ENCODE measurements at regions not wholly inside any gene's neighbourhood (a gene's known extent, or its start where the extent isn't known, plus 50 kb on each side); places are given as distances from the start of the nearest gene placed in this dataset.

DNA sequence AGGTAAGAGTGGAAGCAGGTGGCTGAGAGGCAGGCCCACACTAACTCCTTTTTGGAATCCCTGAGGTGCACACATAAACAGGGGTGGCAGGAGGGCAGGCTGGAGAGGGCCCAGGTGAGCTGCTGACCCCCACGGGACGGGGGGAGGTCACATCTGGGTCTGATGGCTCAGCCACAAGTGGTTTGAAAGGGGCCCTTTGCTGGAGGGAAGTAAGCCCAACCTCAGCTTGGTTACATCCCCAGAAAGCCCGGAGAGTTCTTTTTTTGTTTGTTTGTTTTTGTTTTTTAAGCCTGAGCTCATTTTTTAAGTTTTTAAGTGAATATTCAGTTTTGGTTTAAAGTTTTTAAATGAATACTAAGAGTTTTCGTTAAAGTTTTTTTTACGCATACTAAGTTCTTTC is 72.8 kb upstream of the CUX1 start:
- Mint-ChIP-seq H3K27me3 (ENCODE audit: unreplicated experiment) (no peaks in the 10 kb centered on the region), H3K36me3 (ENCODE audit: unreplicated experiment) (no peaks in the 10 kb centered on the region), H3K4me3 (ENCODE audit: unreplicated experiment) (no peak overlapping the region), H3K4me1 (ENCODE audit: low read depth, unreplicated experiment) (no peaks in the 10 kb centered on the region), H3K9me3 (ENCODE audit: unreplicated experiment) (peaks cover under 1% of the 10 kb centered on the region), H3K27ac (ENCODE audit: unreplicated experiment) (no peak overlapping the region)
- DNase-seq, result no peak
- TF ChIP-seq, protein P1, sequence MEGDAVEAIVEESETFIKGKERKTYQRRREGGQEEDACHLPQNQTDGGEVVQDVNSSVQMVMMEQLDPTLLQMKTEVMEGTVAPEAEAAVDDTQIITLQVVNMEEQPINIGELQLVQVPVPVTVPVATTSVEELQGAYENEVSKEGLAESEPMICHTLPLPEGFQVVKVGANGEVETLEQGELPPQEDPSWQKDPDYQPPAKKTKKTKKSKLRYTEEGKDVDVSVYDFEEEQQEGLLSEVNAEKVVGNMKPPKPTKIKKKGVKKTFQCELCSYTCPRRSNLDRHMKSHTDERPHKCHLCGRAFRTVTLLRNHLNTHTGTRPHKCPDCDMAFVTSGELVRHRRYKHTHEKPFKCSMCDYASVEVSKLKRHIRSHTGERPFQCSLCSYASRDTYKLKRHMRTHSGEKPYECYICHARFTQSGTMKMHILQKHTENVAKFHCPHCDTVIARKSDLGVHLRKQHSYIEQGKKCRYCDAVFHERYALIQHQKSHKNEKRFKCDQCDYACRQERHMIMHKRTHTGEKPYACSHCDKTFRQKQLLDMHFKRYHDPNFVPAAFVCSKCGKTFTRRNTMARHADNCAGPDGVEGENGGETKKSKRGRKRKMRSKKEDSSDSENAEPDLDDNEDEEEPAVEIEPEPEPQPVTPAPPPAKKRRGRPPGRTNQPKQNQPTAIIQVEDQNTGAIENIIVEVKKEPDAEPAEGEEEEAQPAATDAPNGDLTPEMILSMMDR (IDR thresholded peaks at IDR 0.05; ENCODE audit: partially characterized antibody, unreplicated experiment), result no peak

DNA sequence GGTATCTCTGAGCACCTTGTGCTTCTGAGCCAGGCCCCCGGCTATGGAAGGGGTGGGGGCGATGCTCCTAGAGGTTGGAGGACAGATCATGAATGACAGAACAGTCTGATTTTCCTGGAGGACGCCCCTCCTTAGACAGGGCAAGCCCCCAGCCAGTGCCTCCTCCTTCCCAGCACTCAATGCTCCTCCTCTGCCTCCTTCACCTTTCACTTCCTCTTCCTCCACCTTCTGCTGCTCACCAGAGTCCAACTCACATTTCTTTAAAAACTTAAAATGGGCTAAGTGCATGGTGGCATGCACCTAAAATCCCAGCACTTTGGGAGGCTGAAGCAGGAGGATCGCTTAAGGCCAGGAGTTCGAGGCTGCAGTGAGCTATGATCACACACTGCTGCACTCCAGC is 71.1 kb upstream of the CUX1 start:
- peaks cover 1% of the 10 kb centered on the region for H3K9me3 Mint-ChIP-seq (ENCODE audit: unreplicated experiment)
- no peak overlapping the region for H3K4me3 Mint-ChIP-seq (ENCODE audit: unreplicated experiment)
- no peak overlapping the region for H3K27ac Mint-ChIP-seq (ENCODE audit: unreplicated experiment)
- no peaks in the 10 kb centered on the region for H3K27me3 Mint-ChIP-seq (ENCODE audit: unreplicated experiment)
- H3K4me1 Mint-ChIP-seq (ENCODE audit: low read depth, unreplicated experiment), result no peaks in the 10 kb centered on the region
- TF ChIP-seq, protein P1 (IDR thresholded peaks at IDR 0.05; ENCODE audit: partially characterized antibody, unreplicated experiment), result no peak
- no peak for DNase-seq
- H3K36me3 Mint-ChIP-seq (ENCODE audit: unreplicated experiment), result no peaks in the 10 kb centered on the region

DNA sequence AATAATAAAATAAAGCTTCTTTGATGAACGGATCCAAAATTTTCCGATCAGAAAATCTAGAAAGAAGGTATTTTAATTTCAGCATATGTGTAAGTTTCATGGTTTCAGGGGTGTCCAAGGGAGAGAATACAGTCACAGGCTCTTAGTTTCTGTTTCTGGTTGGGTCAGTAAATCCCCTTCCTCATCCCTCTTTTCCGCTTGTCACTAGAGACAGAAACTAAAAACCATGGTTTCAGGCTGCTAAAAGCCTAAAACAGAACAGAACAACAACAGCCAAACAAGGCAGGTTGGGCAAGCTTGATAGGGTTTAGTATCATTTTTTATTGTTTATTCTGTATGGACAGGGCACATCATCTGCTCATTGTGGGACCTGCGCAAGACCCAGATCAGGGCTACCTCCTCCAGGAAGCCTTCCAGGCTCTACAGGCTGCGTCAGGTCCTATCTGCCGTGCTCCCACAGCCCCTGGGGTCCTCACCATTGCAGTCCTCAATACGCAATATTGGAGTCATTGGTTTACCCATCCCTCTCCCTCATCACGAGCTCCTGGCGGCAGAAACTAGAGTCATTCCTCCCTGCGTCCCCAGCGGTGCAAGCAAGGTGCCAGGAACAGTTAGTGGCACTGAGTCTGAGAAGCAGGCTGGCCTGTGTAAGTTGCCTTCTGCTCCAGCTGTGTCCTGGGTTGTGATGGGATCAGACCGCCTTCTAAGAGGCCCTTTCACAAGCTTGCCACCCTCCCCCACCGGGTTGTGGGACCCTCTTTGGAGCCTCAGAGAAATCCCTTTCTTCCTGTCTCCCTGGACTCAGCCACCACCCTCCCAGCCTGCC is 70.2 kb upstream of the CUX1 start:
- H3K9me3 Mint-ChIP-seq (ENCODE audit: unreplicated experiment), result peaks cover 1% of the 10 kb centered on the region
- H3K36me3 Mint-ChIP-seq (ENCODE audit: unreplicated experiment), result no peaks in the 10 kb centered on the region
- DNase-seq, result no peak
- H3K27me3 Mint-ChIP-seq (ENCODE audit: unreplicated experiment), result no peaks in the 10 kb centered on the region
- TF ChIP-seq, protein P1 (IDR thresholded peaks at IDR 0.05; ENCODE audit: partially characterized antibody, unreplicated experiment), result no peak
- H3K4me1 Mint-ChIP-seq (ENCODE audit: low read depth, unreplicated experiment), result no peaks in the 10 kb centered on the region
- no peak overlapping the region for H3K4me3 Mint-ChIP-seq (ENCODE audit: unreplicated experiment)
- no peak overlapping the region for H3K27ac Mint-ChIP-seq (ENCODE audit: unreplicated experiment)

DNA sequence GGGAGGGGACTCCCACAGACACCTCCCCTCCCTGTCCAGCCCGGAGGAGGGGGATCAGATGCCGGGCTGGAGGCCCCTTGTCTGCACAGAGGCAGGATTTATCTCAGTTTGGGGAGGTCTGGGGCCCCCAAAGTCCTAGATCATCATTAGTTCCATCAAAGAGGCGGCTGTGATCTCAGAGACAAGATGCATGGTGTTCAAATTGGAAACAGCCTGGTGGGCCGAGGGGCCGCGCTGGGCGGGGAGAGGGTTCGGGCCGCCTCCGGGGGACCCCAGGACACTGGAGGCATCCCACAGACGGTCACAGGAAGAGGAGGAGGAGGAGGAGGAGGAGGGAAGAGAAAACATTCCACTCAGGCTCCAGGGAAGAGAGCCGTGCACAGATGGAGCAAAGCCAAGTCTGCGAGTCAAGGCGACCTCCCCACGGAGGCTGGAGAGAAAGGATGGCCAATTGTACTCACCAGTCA is 69.5 kb upstream of the CUX1 start:
- Mint-ChIP-seq H3K27ac (ENCODE audit: unreplicated experiment) (no peak overlapping the region), H3K9me3 (ENCODE audit: unreplicated experiment) (peaks cover 1% of the 10 kb centered on the region), H3K4me3 (ENCODE audit: unreplicated experiment) (no peak overlapping the region), H3K27me3 (ENCODE audit: unreplicated experiment) (no peaks in the 10 kb centered on the region), H3K36me3 (ENCODE audit: unreplicated experiment) (no peaks in the 10 kb centered on the region), H3K4me1 (ENCODE audit: low read depth, unreplicated experiment) (no peaks in the 10 kb centered on the region)
- DNase-seq, result no peak
- TF ChIP-seq, protein P1 (IDR thresholded peaks at IDR 0.05; ENCODE audit: partially characterized antibody, unreplicated experiment), result no peak

DNA sequence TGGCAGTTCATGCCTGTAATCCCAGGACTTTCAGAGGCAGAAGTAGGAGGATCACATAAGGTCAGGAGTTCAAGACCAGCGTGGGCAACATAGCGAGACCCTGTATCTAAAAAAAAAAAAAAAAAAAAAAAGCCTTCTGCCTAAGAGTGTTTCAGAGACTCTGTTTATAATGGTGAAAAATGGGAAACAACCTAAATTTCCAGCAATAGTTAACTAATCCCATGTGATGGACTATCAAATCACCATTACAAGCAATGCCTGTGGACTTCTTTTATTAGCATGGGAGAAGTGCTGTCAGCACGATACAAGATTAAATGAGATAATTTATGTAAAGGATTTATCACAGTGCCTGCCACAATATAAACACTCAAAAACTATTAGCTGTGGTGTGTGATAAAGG is 67.5 kb upstream of the CUX1 start:
- H3K4me1 Mint-ChIP-seq (ENCODE audit: low read depth, unreplicated experiment), result no peaks in the 10 kb centered on the region
- H3K27ac Mint-ChIP-seq (ENCODE audit: unreplicated experiment), result no peak overlapping the region
- TF ChIP-seq, protein P1 (IDR thresholded peaks at IDR 0.05; ENCODE audit: partially characterized antibody, unreplicated experiment), result no peak
- DNase-seq, result no peak
- no peaks in the 10 kb centered on the region for H3K27me3 Mint-ChIP-seq (ENCODE audit: unreplicated experiment)
- H3K36me3 Mint-ChIP-seq (ENCODE audit: unreplicated experiment), result no peaks in the 10 kb centered on the region
- H3K4me3 Mint-ChIP-seq (ENCODE audit: unreplicated experiment), result no peak overlapping the region
- H3K9me3 Mint-ChIP-seq (ENCODE audit: unreplicated experiment), result peaks cover 1% of the 10 kb centered on the region
